A673 (cell line): ENCODE measurements at regions not wholly inside any gene's neighbourhood (a gene's known extent, or its start where the extent isn't known, plus 50 kb on each side); places are given as distances from the start of the nearest gene placed in this dataset.

Source experiments
- BruUV-seq: library from RNA; stranded (reverse); fragments of 400-500 nt; replicated peaks from 2 replicates; lab custom pipeline; 2021; lab: Mats Ljungman, UMichigan
- CTCF ChIA-PET: fragments of 300-600 bp; sonication (Branson Sonifier 250); formaldehyde crosslinking; loops from one replicate; lab custom pipeline; 2022; ENCODE audit warnings: antibody characterized with exemption; lab: Charles Lee
- POLR2A ChIA-PET: fragments of 300-600 bp; sonication (Branson Sonifier 250); formaldehyde crosslinking; loops from one replicate; lab custom pipeline; 2022; ENCODE audit warnings: antibody characterized with exemption; ENCODE audit not compliant: low non-redundant PET; lab: Charles Lee
- DNase-seq: peaks from one replicate; pipeline ENCODE4 v3.0.0-alpha.2; 2015; ENCODE audit warnings: low spot score
- H3K27ac ChIP-seq: fragments of 200-600 bp; sonication (generic); 2 replicates; pipeline ENCODE4 v1.5.1; 2016; ENCODE audit warnings: mixed run types, low read depth, mild to moderate bottlenecking, mixed read lengths, antibody characterized with exemption, low read length; ENCODE audit not compliant: poor library complexity, severe bottlenecking
- H3K27me3 ChIP-seq: fragments of 200-600 bp; sonication (generic); replicated peaks from 2 replicates; pipeline ENCODE4 v1.6.1; 2017; ENCODE audit warnings: mixed run types, low read depth, mild to moderate bottlenecking, mixed read lengths, antibody characterized with exemption, low read length; ENCODE audit not compliant: insufficient read depth, poor library complexity
- H3K36me3 ChIP-seq: fragments of 200-600 bp; sonication (generic); 2 replicates; pipeline ENCODE4 v1.6.1; 2016; ENCODE audit warnings: mixed run types, mild to moderate bottlenecking, mixed read lengths, antibody characterized with exemption, low read length; ENCODE audit not compliant: insufficient read depth, poor library complexity, severe bottlenecking
- H3K4me1 ChIP-seq: fragments of 200-600 bp; sonication (generic); 2 replicates; pipeline ENCODE4 v1.6.1; 2017; ENCODE audit warnings: mixed run types, mild to moderate bottlenecking, mixed read lengths, antibody characterized with exemption, low read length; ENCODE audit not compliant: insufficient read depth, poor library complexity, severe bottlenecking
- H3K4me3 ChIP-seq: fragments of 200-600 bp; sonication (generic); 2 replicates; pipeline ENCODE4 v1.5.1; 2016; ENCODE audit warnings: low read depth, mixed run types, mild to moderate bottlenecking, mixed read lengths, low read length; ENCODE audit not compliant: poor library complexity, severe bottlenecking
- H3K9me3 ChIP-seq: fragments of 200-600 bp; sonication (generic); 2 replicates; pipeline ENCODE4 v1.6.1; 2016; ENCODE audit warnings: mixed run types, low read depth, mild to moderate bottlenecking, mixed read lengths, antibody characterized with exemption, low read length; ENCODE audit not compliant: poor library complexity, severe bottlenecking
- EZH2 ChIP-seq: fragments of 200-600 bp; sonication (generic); IDR thresholded peaks from 2 replicates; pipeline ENCODE4 v1.6.1; 2017; ENCODE audit warnings: borderline replicate concordance, low read depth, mild to moderate bottlenecking, mixed read lengths, antibody characterized with exemption, low read length; ENCODE audit not compliant: poor library complexity, severe bottlenecking
- intact Hi-C: fragments of 100-400 bp; cut with micrococcal nuclease; formaldehyde crosslinking; loops from one replicate; pipeline ENCODE4 v1.10.0; 2022; ENCODE audit not compliant: unreplicated experiment
- TF ChIP-seq, protein P1 (sequence below): fragments of 300-800, 200-600 bp; sonication (generic); conservative IDR thresholded peaks from 2 replicates; pipeline ENCODE4 v1.5.1; 2017; ENCODE audit warnings: low read depth, mild to moderate bottlenecking, antibody characterized with exemption, low read length, moderate library complexity, mixed read lengths

GRCh38 chr2:6393819-6394218, 471.9 kb downstream of the CMPK2 start:
- no peak for TF ChIP-seq EZH2
- TF ChIP-seq, protein P1, sequence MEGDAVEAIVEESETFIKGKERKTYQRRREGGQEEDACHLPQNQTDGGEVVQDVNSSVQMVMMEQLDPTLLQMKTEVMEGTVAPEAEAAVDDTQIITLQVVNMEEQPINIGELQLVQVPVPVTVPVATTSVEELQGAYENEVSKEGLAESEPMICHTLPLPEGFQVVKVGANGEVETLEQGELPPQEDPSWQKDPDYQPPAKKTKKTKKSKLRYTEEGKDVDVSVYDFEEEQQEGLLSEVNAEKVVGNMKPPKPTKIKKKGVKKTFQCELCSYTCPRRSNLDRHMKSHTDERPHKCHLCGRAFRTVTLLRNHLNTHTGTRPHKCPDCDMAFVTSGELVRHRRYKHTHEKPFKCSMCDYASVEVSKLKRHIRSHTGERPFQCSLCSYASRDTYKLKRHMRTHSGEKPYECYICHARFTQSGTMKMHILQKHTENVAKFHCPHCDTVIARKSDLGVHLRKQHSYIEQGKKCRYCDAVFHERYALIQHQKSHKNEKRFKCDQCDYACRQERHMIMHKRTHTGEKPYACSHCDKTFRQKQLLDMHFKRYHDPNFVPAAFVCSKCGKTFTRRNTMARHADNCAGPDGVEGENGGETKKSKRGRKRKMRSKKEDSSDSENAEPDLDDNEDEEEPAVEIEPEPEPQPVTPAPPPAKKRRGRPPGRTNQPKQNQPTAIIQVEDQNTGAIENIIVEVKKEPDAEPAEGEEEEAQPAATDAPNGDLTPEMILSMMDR, result no peak
- H3K9me3 ChIP-seq, result no peaks in the 10 kb centered on the region
- intact Hi-C loops, result no loop called here
- no peaks in the 10 kb centered on the region for H3K4me1 ChIP-seq
- H3K27me3 ChIP-seq, result no peaks in the 10 kb centered on the region
- BruUV-seq, result no TSS peak
- DNase-seq, result no peak
- no peak overlapping the region for H3K4me3 ChIP-seq
- no peak overlapping the region for H3K27ac ChIP-seq
- no peaks in the 10 kb centered on the region for H3K36me3 ChIP-seq
- ChIA-PET CTCF (no interaction called here), POLR2A (no interaction called here)

DNA sequence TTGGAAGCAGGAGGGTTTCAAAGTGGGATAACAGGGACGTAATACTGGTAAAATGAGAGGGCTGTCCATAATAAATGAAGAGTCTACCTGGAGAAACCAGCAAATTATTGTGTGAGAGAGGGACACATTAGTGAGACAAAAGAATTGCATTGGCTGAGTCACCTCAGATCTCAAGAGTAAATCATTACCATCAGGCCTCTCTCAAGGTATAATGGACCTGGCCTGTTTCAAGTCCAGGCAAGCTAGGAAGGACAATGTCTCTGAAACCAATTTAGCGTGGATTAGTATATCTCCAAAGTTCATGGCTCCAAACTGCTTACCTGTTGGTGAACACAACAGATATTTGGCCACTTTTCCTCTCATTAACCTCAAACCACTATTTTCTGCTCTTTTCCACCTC, 471.4 kb downstream of the CMPK2 start:
- Histone ChIP-seq H3K27me3 (no peaks in the 10 kb centered on the region), H3K9me3 (no peaks in the 10 kb centered on the region), H3K27ac (no peak overlapping the region), H3K4me3 (no peak overlapping the region), H3K36me3 (no peaks in the 10 kb centered on the region), H3K4me1 (no peaks in the 10 kb centered on the region)
- POLR2A ChIA-PET, result no interaction called here
- BruUV-seq, result no TSS peak
- intact Hi-C loops, result no loop called here
- TF ChIP-seq, protein P1, result no peak
- TF ChIP-seq EZH2, result no peak
- CTCF ChIA-PET, result no interaction called here
- no peak for DNase-seq

DNA sequence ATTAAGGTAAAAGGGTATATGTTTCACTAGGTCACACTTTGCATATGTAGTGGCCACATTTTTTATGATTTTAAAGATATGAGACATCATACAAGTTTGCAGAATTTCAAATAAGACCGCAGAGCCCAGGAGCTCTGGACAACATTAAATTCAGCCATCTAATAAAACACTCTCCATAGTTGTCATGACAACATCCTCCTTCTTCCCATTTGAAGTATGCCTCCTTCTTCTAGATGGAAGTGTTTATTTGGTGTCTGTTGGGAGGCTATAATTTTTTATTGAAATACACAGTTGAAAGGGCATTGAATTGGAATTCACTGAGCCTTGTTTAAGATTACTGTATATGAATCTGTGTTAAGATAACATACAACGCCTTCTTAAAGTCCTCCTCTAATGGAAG, 467.3 kb downstream of the CMPK2 start:
- DNase-seq, result no peak

More for the DNA sequence above, 467.3 kb downstream of the CMPK2 start:
- BruUV-seq, result no TSS peak
- H3K4me1 ChIP-seq, result no peaks in the 10 kb centered on the region
- intact Hi-C loops, result no loop called here
- no peak overlapping the region for H3K4me3 ChIP-seq
- ChIA-PET POLR2A (no interaction called here), CTCF (no interaction called here)
- no peak overlapping the region for H3K27ac ChIP-seq
- no peaks in the 10 kb centered on the region for H3K27me3 ChIP-seq
- TF ChIP-seq, protein P1, result no peak
- TF ChIP-seq EZH2, result no peak
- H3K9me3 ChIP-seq, result no peaks in the 10 kb centered on the region
- no peaks in the 10 kb centered on the region for H3K36me3 ChIP-seq
